Lung (tissue), 11 donors: ENCODE measurements at regions not wholly inside any gene's neighbourhood (a gene's known extent, or its start where the extent isn't known, plus 50 kb on each side); places are given as distances from the start of the nearest gene placed in this dataset.

Source experiments
- ATAC-seq: fragments of 200-7000 bp; cut with Tn5 transposase; one replicate; pipeline ENCODE4 v1.9.1; 2020; ENCODE audit warnings: moderate number of reproducible peaks; ENCODE audit not compliant: insufficient read depth, low FRiP score
- DNase-seq, 3 donors: peaks; one replicate each; pipeline ENCODE4 v3.0.0-alpha.2; 2013 to 2017
- H3K27ac ChIP-seq, 2 donors: one replicate each; pipeline ENCODE4 v1.5.1; 2013; ENCODE audit warnings: mild to moderate bottlenecking in 2 of 2, moderate library complexity in 2 of 2, control low read depth in 1 of 2, inconsistent platforms in 1 of 2, low read depth in 1 of 2, low read length in 1 of 2
- H3K27me3 ChIP-seq, 3 donors: one replicate each; pipeline ENCODE4 v1.5.1; 2013; ENCODE audit warnings: low read length in 2 of 3; ENCODE audit not compliant: control insufficient read depth in 3 of 3, insufficient read depth in 3 of 3
- H3K36me3 ChIP-seq, 4 donors: one replicate each; pipeline ENCODE4 v1.5.1; 2013; ENCODE audit warnings: low read length in 4 of 4, mild to moderate bottlenecking in 1 of 4, moderate library complexity in 1 of 4; ENCODE audit not compliant: control insufficient read depth in 4 of 4, insufficient read depth in 4 of 4
- H3K4me1 ChIP-seq, 5 donors: one replicate each; pipeline ENCODE4 v1.5.1; 2013; ENCODE audit warnings: low read length in 5 of 5, mild to moderate bottlenecking in 2 of 5, moderate library complexity in 1 of 5; ENCODE audit not compliant: control insufficient read depth in 5 of 5, insufficient read depth in 5 of 5
- H3K4me3 ChIP-seq: one replicate; pipeline ENCODE4 v1.5.1; 2013; ENCODE audit warnings: mild to moderate bottlenecking, control low read depth, moderate library complexity
- H3K9ac ChIP-seq, 2 donors: one replicate each; pipeline ENCODE4 v1.5.1; 2013; ENCODE audit warnings: low read length in 2 of 2, control low read depth in 1 of 2; ENCODE audit not compliant: insufficient read depth in 1 of 2
- H3K9me3 ChIP-seq, 4 donors: one replicate each; pipeline ENCODE4 v1.5.1; 2013; ENCODE audit warnings: low read length in 3 of 4, mild to moderate bottlenecking in 1 of 4, moderate library complexity in 1 of 4; ENCODE audit not compliant: control insufficient read depth in 4 of 4, insufficient read depth in 3 of 4
- CTCF ChIP-seq: IDR thresholded peaks from 2 replicates; pipeline ENCODE4 v1.5.1; 2012; ENCODE audit warnings: mild to moderate bottlenecking; ENCODE audit errors: control extremely low read depth, extremely low read depth
- WGBS, 2 donors: extraction: QIAGEN DNeasy Blood & Tissue Kit; methylation state at CpG; one replicate each; pipeline ENCODE4 v1.1.7; 2013; 5-methylcytosine and 5-hydroxymethylcytosine counted together
- donor health status: control.
- donor health status: control.
- donor health status: Bipolar disorder and iron deficiency.
- donor health status: healthy.
- donor health status: DM: yes; HTN: yes; CAD: no.

- Histone ChIP-seq H3K9ac (no peak overlapping the region), H3K36me3 (no peaks in the 10 kb centered on the region), H3K27ac (no peak overlapping the region), H3K9me3 (peaks cover 0 to 4% (median 0%) of the 10 kb centered on the region in 4 donors), H3K27me3 (no peaks in the 10 kb centered on the region), H3K4me1 (peaks cover 0 to 20% (median 0%) of the 10 kb centered on the region in 5 donors), H3K4me3 (no peak overlapping the region)
- TF ChIP-seq CTCF, result no peak
- 57 to 77% methylated on average over 7 of the region's 7 CpGs for WGBS, 2 donors
- ATAC-seq (no peak), DNase-seq (peak; percentile 22 to 48 (median 29))
Observed at GRCh38 chr9:20197976-20198685, 409.3 kb upstream of the SLC24A2 start.

GRCh38 chr9:20191228-20191840, 402.5 kb upstream of the SLC24A2 start:
- WGBS, 2 donors, result 91% methylated on average over 4 of the region's 4 CpGs

GRCh38 chr9:20189871-20190270, 401.0 kb upstream of the SLC24A2 start:
- TF ChIP-seq CTCF, result no peak
- DNase-seq, result no peak
- Histone ChIP-seq H3K4me3 (no peak overlapping the region), H3K36me3 (no peaks in the 10 kb centered on the region), H3K27me3 (no peaks in the 10 kb centered on the region), H3K9ac (no peak overlapping the region), H3K4me1 (peaks cover 0 to 2% (median 0%) of the 10 kb centered on the region in 5 donors), H3K27ac (no peak overlapping the region), H3K9me3 (no peaks in the 10 kb centered on the region)
- no peak for ATAC-seq
- WGBS, 2 donors, result 72 to 85% methylated on average over 4 of the region's 4 CpGs

More at GRCh38 chr9:20191228-20191840, 402.5 kb upstream of the SLC24A2 start:
- Histone ChIP-seq H3K27me3 (no peaks in the 10 kb centered on the region), H3K9ac (no peak overlapping the region), H3K9me3 (peaks cover 0 to 4% (median 0%) of the 10 kb centered on the region in 4 donors), H3K4me3 (no peak overlapping the region), H3K36me3 (no peaks in the 10 kb centered on the region), H3K27ac (no peak overlapping the region), H3K4me1 (peaks cover 0 to 2% (median 0%) of the 10 kb centered on the region in 5 donors)
- TF ChIP-seq CTCF, result no peak
- DNase-seq (no peak), ATAC-seq (no peak)
